ENCODE measurements at regions not wholly inside any gene's neighbourhood (a gene's known extent, or its start where the extent isn't known, plus 50 kb on each side); places are given as distances from the start of the nearest gene placed in this dataset.

DNA sequence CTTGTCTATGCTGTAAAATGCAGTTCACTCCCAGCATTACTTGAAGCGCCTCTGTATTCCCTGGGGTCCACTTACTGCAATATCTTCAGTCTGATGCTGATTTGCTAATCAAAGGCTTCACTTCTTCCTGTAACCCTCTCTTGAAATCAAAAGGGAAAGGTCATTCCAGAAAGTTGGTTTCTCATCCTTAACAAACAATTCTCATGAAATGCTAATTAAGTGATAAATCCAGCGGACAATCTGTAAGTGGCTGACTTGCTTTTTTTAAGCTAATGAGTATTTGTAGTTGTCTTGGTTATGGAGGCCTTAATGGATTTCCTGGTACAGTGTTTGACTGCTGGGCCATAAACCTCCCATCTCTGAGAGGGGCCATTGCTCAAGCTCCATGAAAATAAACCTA, 499.6 kb upstream of the HS6ST1 start:
- H3K36me3 Mint-ChIP-seq: no peaks in the 10 kb centered on the region
- POLR2A ChIA-PET: no interaction called here
- CTCF ChIA-PET: no interaction called here
- H3K27ac Mint-ChIP-seq: no peak overlapping the region
- peaks cover 3% of the 10 kb centered on the region; the same call in 1 of the 2 replicates for H3K27me3 Mint-ChIP-seq (ENCODE audit: low read depth)
- peaks cover 12% of the 10 kb centered on the region for H3K9me3 Mint-ChIP-seq
- H3K4me1 Mint-ChIP-seq: peaks cover 32% of the 10 kb centered on the region
- TF ChIP-seq GTF2I (CRISPR knock-in tag; conservative IDR thresholded peaks at IDR 0.05) (no peak), NFATC4 (CRISPR knock-in tag; IDR thresholded peaks at IDR 0.05) (no peak)
- TF ChIP-seq, protein P1, sequence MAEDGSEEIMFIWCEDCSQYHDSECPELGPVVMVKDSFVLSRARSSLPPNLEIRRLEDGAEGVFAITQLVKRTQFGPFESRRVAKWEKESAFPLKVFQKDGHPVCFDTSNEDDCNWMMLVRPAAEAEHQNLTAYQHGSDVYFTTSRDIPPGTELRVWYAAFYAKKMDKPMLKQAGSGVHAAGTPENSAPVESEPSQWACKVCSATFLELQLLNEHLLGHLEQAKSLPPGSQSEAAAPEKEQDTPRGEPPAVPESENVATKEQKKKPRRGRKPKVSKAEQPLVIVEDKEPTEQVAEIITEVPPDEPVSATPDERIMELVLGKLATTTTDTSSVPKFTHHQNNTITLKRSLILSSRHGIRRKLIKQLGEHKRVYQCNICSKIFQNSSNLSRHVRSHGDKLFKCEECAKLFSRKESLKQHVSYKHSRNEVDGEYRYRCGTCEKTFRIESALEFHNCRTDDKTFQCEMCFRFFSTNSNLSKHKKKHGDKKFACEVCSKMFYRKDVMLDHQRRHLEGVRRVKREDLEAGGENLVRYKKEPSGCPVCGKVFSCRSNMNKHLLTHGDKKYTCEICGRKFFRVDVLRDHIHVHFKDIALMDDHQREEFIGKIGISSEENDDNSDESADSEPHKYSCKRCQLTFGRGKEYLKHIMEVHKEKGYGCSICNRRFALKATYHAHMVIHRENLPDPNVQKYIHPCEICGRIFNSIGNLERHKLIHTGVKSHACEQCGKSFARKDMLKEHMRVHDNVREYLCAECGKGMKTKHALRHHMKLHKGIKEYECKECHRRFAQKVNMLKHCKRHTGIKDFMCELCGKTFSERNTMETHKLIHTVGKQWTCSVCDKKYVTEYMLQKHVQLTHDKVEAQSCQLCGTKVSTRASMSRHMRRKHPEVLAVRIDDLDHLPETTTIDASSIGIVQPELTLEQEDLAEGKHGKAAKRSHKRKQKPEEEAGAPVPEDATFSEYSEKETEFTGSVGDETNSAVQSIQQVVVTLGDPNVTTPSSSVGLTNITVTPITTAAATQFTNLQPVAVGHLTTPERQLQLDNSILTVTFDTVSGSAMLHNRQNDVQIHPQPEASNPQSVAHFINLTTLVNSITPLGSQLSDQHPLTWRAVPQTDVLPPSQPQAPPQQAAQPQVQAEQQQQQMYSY (CRISPR knock-in tag; IDR thresholded peaks at IDR 0.05): no peak
- TF ChIP-seq, protein P2, sequence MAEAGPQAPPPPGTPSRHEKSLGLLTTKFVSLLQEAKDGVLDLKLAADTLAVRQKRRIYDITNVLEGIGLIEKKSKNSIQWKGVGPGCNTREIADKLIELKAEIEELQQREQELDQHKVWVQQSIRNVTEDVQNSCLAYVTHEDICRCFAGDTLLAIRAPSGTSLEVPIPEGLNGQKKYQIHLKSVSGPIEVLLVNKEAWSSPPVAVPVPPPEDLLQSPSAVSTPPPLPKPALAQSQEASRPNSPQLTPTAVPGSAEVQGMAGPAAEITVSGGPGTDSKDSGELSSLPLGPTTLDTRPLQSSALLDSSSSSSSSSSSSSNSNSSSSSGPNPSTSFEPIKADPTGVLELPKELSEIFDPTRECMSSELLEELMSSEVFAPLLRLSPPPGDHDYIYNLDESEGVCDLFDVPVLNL (CRISPR knock-in tag; IDR thresholded peaks at IDR 0.05; ENCODE audit: borderline replicate concordance, low read depth): no peak
- no peak for ATAC-seq
- H3K4me3 Mint-ChIP-seq: no peak overlapping the region
- no peak for DNase-seq (ENCODE audit: low spot score)

DNA sequence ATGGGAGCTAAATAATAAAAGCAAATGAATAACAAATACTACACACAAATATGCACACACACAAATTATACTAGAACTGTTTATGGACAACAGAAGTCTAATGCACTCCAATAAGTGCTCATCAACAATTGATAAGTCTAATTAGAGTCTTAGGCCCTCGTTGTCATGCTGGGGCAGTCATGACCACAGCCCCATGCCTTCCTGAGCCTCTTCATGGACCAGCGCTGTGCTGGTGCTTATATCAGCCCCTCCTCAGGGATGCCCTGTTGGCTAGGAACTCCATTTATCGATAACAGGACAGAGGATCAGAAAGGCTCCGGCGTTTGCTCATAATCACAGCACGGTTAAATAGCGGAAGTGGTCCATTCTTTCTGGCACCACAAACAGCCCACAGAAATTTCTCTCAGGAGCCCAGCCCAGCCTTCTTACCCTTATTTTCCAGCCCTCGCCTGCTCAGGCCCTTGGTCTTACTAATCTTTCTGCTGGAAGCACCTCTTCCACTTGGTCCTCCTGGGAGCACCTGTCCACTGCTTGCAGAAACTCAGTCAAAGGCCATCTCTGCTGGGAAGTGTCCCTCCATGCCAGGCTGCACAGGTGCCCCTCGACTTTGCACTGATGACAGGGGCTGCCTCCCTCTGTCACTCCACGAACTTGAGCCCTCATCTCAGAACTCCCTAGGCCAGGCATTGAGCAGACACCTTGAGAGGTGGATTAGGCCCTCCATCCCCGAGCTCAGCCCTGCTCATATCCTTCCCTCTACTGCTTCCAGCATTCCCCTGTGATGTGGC, 500.2 kb upstream of the HS6ST1 start:
- H3K27ac Mint-ChIP-seq: no peak overlapping the region
- H3K27me3 Mint-ChIP-seq (ENCODE audit: low read depth): peaks cover 3% of the 10 kb centered on the region; the same call in 1 of the 2 replicates
- H3K36me3 Mint-ChIP-seq: no peaks in the 10 kb centered on the region
- ChIA-PET CTCF (no interaction called here), POLR2A (no interaction called here)
- TF ChIP-seq, protein P3, sequence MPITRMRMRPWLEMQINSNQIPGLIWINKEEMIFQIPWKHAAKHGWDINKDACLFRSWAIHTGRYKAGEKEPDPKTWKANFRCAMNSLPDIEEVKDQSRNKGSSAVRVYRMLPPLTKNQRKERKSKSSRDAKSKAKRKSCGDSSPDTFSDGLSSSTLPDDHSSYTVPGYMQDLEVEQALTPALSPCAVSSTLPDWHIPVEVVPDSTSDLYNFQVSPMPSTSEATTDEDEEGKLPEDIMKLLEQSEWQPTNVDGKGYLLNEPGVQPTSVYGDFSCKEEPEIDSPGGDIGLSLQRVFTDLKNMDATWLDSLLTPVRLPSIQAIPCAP (CRISPR knock-in tag; IDR thresholded peaks at IDR 0.05): no peak
- TF ChIP-seq ETV6 (CRISPR knock-in tag; IDR thresholded peaks at IDR 0.05) (no peak), ESRRA (CRISPR knock-in tag; IDR thresholded peaks at IDR 0.05; ENCODE audit: borderline replicate concordance) (no peak), ZNF138 (CRISPR knock-in tag; conservative IDR thresholded peaks at IDR 0.05) (no peak), RORB (CRISPR knock-in tag; IDR thresholded peaks at IDR 0.05) (no peak), AFF4 (CRISPR knock-in tag; IDR thresholded peaks at IDR 0.05; ENCODE audit: borderline replicate concordance) (no peak)
- TF ChIP-seq, protein P4, sequence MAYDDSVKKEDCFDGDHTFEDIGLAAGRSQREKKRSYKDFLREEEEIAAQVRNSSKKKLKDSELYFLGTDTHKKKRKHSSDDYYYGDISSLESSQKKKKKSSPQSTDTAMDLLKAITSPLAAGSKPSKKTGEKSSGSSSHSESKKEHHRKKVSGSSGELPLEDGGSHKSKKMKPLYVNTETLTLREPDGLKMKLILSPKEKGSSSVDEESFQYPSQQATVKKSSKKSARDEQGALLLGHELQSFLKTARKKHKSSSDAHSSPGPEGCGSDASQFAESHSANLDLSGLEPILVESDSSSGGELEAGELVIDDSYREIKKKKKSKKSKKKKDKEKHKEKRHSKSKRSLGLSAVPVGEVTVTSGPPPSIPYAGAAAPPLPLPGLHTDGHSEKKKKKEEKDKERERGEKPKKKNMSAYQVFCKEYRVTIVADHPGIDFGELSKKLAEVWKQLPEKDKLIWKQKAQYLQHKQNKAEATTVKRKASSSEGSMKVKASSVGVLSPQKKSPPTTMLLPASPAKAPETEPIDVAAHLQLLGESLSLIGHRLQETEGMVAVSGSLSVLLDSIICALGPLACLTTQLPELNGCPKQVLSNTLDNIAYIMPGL (CRISPR knock-in tag; IDR thresholded peaks at IDR 0.05): no peak
- peaks cover 12% of the 10 kb centered on the region for H3K9me3 Mint-ChIP-seq
- DNase-seq (ENCODE audit: low spot score) (no peak), ATAC-seq (no peak)
- H3K4me3 Mint-ChIP-seq: no peak overlapping the region
- peaks cover 26% of the 10 kb centered on the region for H3K4me1 Mint-ChIP-seq
